Activated B cell treated with CpG ODN at 0.5 μM for 24 hours (primary cell): ENCODE measurements at regions not wholly inside any gene's neighbourhood (a gene's known extent, or its start where the extent isn't known, plus 50 kb on each side); places are given as distances from the start of the nearest gene placed in this dataset.

Experiments used
- ATAC-seq: fragments of 200-7000 bp; cut with Tn5 transposase; one replicate; pipeline ENCODE4 v1.10.0; 2021; ENCODE audit warnings: low read depth, mild to moderate bottlenecking, moderate library complexity
- CTCF ChIA-PET: fragments of 350-600 bp; sonication (Branson Sonifier 250); formaldehyde crosslinking; loops from one replicate; lab custom pipeline; 2021; ENCODE audit warnings: antibody characterized with exemption; lab: Charles Lee
- POLR2A ChIA-PET: fragments of 350-600 bp; sonication (Branson Sonifier 250); formaldehyde crosslinking; loops from one replicate; lab custom pipeline; 2021; ENCODE audit warnings: antibody characterized with exemption; lab: Charles Lee
- DNase-seq: peaks from one replicate; pipeline ENCODE4 v3.0.0; 2022
- H3K27ac Mint-ChIP-seq: one replicate; pipeline ENCODE4 v1.8.0; 2020; ENCODE audit warnings: mixed read lengths
- H3K27me3 Mint-ChIP-seq: one replicate; pipeline ENCODE4 v1.8.0; 2021; ENCODE audit warnings: mixed read lengths
- H3K36me3 Mint-ChIP-seq: one replicate; pipeline ENCODE4 v1.8.0; 2021; ENCODE audit warnings: low read depth, mixed read lengths
- H3K4me1 Mint-ChIP-seq: one replicate; pipeline ENCODE4 v1.8.0; 2021; ENCODE audit warnings: mixed read lengths
- H3K4me3 Mint-ChIP-seq: one replicate; pipeline ENCODE4 v1.8.0; 2020; ENCODE audit warnings: mild to moderate bottlenecking, mixed read lengths
- H3K9me3 Mint-ChIP-seq: one replicate; pipeline ENCODE4 v1.8.0; 2020; ENCODE audit warnings: mixed read lengths
- intact Hi-C: fragments of 100-400 bp; cut with micrococcal nuclease; formaldehyde crosslinking; loops from one replicate; pipeline ENCODE4 v1.15.1; 2024
- TF ChIP-seq, protein P1 (sequence below): fragments of 200-600 bp; IDR thresholded peaks from one replicate; pipeline ENCODE4 v1.8.0; 2022; ENCODE audit warnings: antibody characterized with exemption, mild to moderate bottlenecking

DNA sequence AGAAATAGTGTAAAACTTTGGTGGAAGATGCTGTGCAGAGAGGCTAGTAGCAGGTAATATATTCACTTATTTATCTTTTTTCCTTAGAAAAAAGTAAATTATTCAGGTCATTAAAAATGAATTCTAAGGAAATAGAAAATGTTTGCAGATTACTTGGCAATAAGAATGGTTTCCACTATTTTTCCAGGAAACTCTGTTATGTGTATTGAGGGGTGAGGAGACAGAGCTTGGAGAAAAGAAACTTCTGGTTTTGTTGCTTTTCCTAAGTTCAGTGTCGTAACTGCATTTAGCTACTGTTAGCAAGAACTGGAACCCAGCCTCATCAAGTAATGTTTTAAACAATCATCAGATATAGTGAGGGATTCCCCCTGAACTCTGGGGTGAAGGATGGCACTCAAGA is 79.2 kb upstream of the SMLR1 start:
- ChIA-PET CTCF (no interaction called here), POLR2A (no interaction called here)
- no peak for DNase-seq
- Mint-ChIP-seq H3K36me3 (no peaks in the 10 kb centered on the region), H3K4me1 (no peaks in the 10 kb centered on the region), H3K4me3 (no peak overlapping the region), H3K9me3 (peaks cover 7% of the 10 kb centered on the region), H3K27me3 (peaks cover 3% of the 10 kb centered on the region), H3K27ac (no peak overlapping the region)
- no peak for ATAC-seq
- TF ChIP-seq, protein P1, sequence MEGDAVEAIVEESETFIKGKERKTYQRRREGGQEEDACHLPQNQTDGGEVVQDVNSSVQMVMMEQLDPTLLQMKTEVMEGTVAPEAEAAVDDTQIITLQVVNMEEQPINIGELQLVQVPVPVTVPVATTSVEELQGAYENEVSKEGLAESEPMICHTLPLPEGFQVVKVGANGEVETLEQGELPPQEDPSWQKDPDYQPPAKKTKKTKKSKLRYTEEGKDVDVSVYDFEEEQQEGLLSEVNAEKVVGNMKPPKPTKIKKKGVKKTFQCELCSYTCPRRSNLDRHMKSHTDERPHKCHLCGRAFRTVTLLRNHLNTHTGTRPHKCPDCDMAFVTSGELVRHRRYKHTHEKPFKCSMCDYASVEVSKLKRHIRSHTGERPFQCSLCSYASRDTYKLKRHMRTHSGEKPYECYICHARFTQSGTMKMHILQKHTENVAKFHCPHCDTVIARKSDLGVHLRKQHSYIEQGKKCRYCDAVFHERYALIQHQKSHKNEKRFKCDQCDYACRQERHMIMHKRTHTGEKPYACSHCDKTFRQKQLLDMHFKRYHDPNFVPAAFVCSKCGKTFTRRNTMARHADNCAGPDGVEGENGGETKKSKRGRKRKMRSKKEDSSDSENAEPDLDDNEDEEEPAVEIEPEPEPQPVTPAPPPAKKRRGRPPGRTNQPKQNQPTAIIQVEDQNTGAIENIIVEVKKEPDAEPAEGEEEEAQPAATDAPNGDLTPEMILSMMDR, result no peak
- intact Hi-C loops, result no loop called here

DNA sequence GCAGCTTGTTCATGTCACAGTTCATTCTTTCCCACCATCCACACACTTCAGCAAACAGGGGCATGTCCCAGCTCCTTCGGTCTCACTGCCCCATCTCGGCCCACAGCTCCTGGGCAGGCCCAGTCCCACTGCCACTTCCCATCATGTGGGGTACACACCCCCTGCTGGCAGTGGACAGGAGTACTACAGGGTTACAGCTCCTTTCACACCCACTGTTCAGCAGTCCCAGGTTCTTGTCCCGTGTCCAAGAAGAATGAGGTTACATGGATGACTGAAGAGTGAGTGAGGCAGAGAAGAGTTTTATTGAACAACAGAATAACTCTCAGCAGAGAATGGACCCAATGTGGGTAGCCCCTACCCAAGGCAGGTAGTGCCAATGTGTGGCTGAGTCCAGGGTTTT is 77.8 kb upstream of the SMLR1 start:
- DNase-seq (no peak), ATAC-seq (no peak)
- H3K36me3 Mint-ChIP-seq, result no peaks in the 10 kb centered on the region
- ChIA-PET CTCF (no interaction called here), POLR2A (no interaction called here)
- H3K4me1 Mint-ChIP-seq, result no peaks in the 10 kb centered on the region
- TF ChIP-seq, protein P1, result no peak
- H3K9me3 Mint-ChIP-seq, result peaks cover 7% of the 10 kb centered on the region
- intact Hi-C loops, result no loop called here
- H3K4me3 Mint-ChIP-seq, result no peak overlapping the region
- no peaks in the 10 kb centered on the region for H3K27me3 Mint-ChIP-seq
- H3K27ac Mint-ChIP-seq, result no peak overlapping the region

DNA sequence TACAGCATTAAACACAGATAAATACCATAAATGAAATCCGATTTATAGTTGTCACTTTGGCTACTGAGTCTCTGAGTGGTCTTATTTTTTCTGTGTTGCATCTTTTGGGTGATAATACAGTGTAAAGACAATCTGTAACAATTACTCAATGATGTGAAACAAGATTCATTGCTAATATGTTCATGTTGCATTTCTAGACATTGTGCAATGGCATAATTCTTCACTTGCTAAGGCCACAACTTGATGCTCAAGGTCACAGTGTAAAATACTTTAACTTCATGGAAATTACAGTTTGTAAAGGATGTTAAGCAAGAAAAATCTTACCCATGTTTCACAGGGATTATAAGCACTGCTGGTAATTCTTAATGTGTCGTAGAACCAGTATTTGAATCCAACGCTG is 74.9 kb upstream of the SMLR1 start:
- DNase-seq (no peak), ATAC-seq (no peak)
- intact Hi-C loops, result no loop called here
- peaks cover 5% of the 10 kb centered on the region for H3K4me1 Mint-ChIP-seq
- no peaks in the 10 kb centered on the region for H3K27me3 Mint-ChIP-seq
- peaks cover 7% of the 10 kb centered on the region for H3K9me3 Mint-ChIP-seq
- CTCF ChIA-PET, result no interaction called here
- POLR2A ChIA-PET, result no interaction called here
- no peak overlapping the region for H3K4me3 Mint-ChIP-seq
- TF ChIP-seq, protein P1, result no peak
- no peak overlapping the region for H3K27ac Mint-ChIP-seq
- H3K36me3 Mint-ChIP-seq, result no peaks in the 10 kb centered on the region

DNA sequence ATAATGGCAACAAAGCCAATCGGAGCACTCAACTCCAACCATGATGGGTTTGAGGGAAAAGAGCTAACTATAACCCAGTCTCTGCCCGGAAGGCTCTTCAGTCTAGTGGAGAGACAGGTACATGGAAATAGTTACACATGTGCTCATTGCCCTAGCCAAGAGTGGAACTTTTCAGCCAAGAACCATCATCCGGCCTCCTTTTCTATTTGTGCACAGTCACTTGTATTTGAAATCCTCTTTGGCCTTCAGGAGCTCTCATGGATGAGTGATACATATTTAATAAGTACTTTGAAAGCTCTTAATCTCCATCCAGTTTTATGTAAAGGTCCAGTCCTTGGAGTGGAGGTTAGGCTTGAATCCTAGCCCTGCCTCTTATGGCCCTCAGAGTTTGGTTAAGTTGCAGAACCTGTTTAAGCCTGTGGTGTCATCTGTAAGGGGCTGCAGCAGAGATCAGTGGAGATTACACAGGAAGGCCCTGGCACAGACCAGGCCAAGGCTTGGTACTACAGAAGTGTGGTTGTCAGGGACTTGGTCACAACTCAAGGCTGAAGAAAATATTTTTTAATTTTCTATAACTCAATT is 72.3 kb upstream of the SMLR1 start:
- H3K9me3 Mint-ChIP-seq, result peaks cover 2% of the 10 kb centered on the region
- POLR2A ChIA-PET, result no interaction called here
- no peak for ATAC-seq

DNA sequence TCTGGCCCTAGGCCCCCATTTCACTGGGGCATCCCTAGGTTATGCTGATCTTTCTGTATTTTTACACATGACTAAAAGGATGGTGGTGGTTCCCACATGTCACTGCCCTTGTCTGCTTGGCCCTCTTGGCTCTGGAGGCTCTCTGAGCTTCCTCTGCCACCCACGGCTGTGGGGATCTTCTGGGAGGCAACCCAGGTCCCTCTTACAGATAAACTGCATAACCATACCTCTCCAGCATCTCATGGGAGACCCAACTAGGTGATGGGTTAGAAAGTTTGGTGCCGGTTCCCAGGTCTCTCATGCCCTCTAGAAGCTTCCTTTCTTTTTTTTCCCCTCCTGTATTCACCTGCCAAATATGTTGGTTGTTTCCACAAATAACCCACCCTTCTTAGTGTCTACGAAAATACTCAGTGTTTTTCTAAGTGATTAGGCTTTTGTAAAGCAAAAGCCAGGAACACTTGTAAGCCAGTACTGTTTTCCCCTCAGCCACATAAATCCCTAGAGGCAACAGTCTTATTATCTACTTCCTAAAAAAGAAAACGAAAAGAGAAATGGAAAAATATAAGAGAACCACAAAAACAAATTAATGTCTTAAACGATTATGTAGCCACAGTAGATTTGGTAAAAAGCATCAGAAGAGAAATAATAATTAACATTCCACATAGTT is 71.7 kb upstream of the SMLR1 start:
- Mint-ChIP-seq H3K36me3 (no peaks in the 10 kb centered on the region), H3K9me3 (peaks cover 2% of the 10 kb centered on the region), H3K4me1 (peaks cover 8% of the 10 kb centered on the region), H3K27me3 (peaks cover 5% of the 10 kb centered on the region), H3K27ac (no peak overlapping the region), H3K4me3 (no peak overlapping the region)
- TF ChIP-seq, protein P1, result no peak
- ATAC-seq (no peak), DNase-seq (no peak)
- ChIA-PET POLR2A (no interaction called here), CTCF (no interaction called here)
- intact Hi-C loops, result no loop called here

More for the DNA sequence above, 72.3 kb upstream of the SMLR1 start:
- intact Hi-C loops, result no loop called here
- Mint-ChIP-seq H3K4me1 (peaks cover 8% of the 10 kb centered on the region), H3K36me3 (no peaks in the 10 kb centered on the region), H3K27me3 (no peaks in the 10 kb centered on the region), H3K27ac (no peak overlapping the region), H3K4me3 (no peak overlapping the region)
- CTCF ChIA-PET, result no interaction called here
- TF ChIP-seq, protein P1, result no peak
- no peak for DNase-seq
